Fibroblast of lung (primary cell): ENCODE measurements at regions not wholly inside any gene's neighbourhood (a gene's known extent, or its start where the extent isn't known, plus 50 kb on each side); places are given as distances from the start of the nearest gene placed in this dataset.

Source experiments
- CTCF ChIP-seq, 2 donors: IDR thresholded peaks in 1 of 2; conservative IDR thresholded peaks in 1 of 2; 1 replicate in 1 of 2; 2 replicates in 1 of 2; pipeline ENCODE4 v1.5.1; 2011 to 2012; ENCODE audit warnings: low read length in 2 of 2, control low read depth in 1 of 2, inconsistent platforms in 1 of 2, low read depth in 1 of 2, mild to moderate bottlenecking in 1 of 2
- EZH2 ChIP-seq: IDR thresholded peaks from 2 replicates; pipeline ENCODE4 v1.5.1; 2012; ENCODE audit warnings: low read length, control low read depth, mild to moderate bottlenecking; ENCODE audit errors: missing control alignments

- no peak for TF ChIP-seq CTCF (conservative IDR thresholded peaks at IDR 0.05 in 1 of 2, IDR thresholded peaks at IDR 0.05 in 1 of 2; ENCODE audit: low read depth in 1 of 2, low read length in 2 of 2)
- TF ChIP-seq EZH2 = no peak
These were observed 511.2 kb downstream of the SOX11 start for GRCh38 chr2:6203291-6203959.
